Colon (tissue), 2 donors: ENCODE measurements at regions not wholly inside any gene's neighbourhood (a gene's known extent, or its start where the extent isn't known, plus 50 kb on each side); places are given as distances from the start of the nearest gene placed in this dataset.
"Not testable (repeated sequence)": the region's sequence is repeated elsewhere in the genome, so short reads cannot be mapped to it uniquely, and the experiment has no call there.

ENCODE experiments used
- FAIRE-seq: peaks from 2 replicates; lab custom pipeline; 2012; peaks lifted over from hg19 to GRCh38; lab: Jason Lieb, UNC
- donor health status: control.
- donor health status: control.

DNA sequence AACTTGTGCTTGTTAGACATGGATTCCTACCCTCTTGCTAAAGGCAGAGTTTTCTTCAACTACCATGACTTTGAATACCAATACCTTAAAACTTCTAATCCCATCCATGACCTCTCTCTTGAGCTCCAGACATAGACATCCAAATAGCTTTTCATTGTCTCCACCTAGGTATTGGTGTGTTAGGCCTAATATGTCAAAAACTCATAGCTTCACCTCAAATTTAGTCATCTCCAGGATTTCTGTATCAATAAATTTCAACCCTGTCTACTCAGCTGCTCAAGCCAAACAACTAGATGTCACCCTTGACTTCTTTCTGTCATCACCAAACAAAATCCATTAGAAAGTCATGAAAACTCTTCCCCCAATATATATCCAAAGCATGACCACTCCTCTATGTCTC, 617.7 kb upstream of the GRIA3 start:
- FAIRE-seq: no peak

DNA sequence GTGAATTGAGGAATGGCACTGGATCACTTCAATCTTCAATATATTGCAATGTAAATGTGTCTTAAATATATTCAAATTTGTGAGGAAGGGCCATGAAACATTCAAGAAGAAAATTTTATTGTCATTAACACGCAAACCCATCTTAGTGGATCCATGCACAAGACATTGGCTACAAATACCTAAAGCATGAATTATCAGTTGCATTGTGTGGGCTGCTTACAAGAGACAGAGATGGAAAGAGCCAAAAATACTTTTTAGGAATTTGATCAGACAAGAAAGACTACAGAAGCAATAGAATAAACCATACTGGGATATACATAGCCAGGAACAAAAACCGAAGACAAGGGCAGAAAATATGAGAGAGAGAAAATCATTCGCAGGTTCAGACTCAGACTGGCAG, 616.2 kb upstream of the GRIA3 start:
- no peak for FAIRE-seq

DNA sequence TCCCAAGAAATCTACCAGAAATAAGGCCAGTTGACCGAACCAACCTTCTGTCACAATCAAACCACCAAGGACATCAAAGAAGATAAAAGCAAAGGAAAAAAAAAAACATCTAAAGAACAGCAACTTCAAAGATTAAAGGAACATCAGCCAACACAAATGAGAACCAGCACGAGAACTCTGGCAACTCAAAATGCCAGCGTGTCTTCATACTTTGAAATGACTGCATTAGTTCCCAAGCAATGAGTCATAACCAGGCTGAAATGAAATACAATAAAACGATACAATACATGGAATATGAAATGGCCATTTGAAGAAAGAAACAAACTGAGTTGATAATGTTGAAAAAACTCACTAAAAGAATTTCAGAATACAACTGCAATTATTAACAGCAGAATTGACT, 611.6 kb upstream of the GRIA3 start:
- no peak for FAIRE-seq

DNA sequence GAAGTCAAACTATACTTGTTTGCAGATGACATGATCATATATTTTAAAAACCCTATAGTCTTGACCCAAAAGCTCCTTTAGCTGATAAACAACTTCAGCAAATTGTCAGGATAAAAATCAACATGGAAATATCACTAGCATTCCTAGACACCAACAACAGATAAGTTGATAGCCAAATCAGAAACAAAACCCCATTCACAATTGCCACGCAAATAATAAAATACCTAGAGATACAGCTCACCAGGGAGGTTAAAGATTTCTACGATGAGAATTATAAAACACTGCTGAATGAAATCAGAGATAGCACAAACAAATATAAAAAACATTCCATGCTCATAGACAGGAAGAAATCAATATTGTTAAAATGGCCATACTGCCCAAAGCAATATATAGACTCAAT, 605.0 kb upstream of the GRIA3 start:
- FAIRE-seq: peak; percentile 49

DNA sequence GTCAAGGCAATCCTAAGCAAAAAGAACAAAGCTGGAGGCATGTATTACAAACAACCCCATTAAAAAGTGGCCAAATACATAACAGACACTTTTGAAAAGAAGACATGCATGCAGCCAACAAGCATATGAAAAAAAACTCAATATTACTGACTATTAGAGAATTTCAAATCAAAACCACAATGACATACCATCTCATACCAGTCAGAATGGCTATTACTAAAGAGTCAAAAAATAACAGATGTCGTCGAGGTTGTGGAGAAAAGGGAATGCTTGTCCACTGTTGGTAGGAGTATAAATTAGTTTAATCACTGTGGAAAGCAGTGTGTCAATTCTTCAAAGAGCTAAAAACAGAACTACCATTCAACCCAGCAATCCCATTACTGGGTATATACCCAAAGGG, 604.6 kb upstream of the GRIA3 start:
- FAIRE-seq: peak; percentile 5

DNA sequence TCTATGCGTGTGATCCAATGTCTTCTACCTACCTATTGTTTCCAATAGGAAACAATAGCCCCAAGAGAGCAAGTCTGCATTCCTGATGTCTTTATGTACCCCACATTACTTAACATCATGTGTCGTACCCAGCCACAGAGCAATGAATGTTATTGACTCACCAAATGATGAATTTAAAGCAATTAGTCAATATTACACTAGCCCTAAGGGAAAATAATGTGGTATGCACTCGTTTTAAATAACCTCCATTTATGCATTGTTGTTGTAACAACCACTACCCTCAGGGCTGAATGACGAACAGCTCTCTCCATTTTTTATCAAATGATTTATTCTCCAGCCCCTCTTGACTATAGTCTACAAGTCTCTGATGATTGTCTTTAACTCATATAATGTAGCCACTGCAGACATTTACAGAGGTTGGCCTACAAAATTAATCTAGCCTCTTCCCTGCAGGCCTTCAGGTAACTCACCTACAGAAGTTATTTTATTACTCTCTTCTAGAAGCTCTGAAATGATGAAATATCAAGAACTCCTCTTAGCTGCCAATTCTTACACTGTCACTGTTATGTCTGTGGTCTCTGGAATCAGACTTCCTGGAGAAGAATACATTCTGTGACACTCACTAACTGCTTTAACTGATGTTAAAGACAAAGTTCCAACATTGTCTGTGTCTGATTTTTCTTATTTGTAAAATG, 601.7 kb upstream of the GRIA3 start:
- no peak for FAIRE-seq

DNA sequence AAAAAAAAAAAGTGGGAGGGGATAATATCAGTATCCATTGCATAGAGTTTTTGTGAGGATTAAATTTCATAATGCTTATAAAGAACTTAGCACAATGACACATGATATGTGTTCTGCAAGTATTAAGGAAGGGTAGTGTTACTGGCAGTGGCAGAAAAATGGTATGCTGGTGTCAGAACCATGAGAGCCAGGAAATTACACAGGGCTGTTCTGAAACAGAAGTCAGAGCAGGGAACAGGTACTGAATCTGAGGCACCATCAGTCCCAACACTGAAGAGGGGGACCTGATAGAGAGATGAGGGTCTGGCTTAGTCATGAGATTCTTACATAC, 601.1 kb upstream of the GRIA3 start:
- no peak for FAIRE-seq

DNA sequence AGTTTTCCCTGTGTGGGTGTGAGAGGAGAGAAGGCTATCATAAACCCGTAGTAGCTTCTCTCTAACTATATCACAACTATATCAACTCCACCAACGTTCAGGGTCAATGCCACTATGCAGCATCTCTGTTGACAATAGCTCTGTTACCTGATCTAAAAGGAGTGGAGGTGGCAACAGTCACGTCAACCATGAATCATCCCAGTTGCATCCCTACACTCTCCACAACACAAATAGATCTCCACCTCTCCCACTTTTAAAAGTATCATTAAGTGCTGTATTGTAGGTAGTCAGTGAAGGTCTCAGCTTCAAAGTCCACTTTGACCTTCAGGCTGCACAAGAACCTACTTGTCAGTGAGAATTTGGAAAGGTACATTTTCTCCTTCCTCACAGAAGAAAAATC, 600.5 kb upstream of the GRIA3 start:
- no peak for FAIRE-seq

DNA sequence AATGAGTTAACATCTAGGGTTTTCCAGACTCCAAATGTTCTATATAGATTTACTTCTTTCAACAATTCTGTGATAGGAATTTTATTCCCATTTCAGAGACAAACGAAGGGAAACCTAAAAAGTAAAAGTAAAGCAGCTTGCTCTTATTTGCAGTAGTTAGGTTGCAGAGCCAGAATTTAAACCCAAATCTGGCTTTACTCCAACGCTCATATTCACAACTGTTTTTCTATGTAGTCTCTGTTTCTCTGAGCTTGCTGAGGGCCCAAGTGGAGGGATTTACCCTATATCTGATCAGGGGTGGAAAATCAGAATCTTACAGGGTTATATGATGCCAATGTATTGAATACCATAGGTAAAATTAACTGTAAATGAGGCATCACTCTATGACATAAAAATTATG, 599.1 kb upstream of the GRIA3 start:
- FAIRE-seq: no peak

DNA sequence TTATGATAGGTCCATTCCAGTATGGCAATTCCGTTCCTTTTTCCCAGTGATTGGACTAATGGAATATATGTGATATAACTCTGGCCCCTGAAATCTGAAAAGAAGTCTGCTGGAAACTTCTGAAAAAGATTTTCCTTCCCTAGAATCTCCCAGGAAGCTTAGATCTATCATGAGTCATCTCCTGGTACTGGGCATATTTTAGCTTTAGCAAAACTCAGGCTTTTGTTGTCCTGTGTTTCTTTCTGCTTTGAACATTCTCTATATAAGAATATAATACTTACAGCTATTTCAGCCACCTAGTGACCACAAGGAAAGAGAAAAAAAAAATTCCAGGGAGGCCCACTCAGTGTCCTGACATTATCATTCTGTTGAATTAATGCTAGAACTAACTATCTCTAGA, 597.2 kb upstream of the GRIA3 start:
- FAIRE-seq: no peak

DNA sequence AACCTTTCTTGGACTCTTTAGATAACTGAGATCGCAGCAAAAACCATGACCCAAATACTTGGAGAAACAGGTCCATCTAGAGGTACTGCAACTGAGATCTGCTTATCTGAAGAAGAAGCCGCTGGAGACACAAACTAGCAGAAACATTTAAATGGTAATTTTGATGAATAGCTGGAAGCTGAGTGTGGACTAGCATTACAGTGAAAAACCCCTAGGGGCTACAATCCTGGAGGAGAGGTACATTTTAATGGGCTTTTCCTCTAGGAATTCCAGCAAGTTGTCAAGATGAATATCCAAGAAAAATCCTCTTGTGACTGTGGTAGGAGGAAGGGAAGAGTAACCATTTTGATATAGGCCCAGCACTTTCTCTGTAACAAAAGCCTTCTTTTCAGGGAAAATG, 592.5 kb upstream of the GRIA3 start:
- no peak for FAIRE-seq

DNA sequence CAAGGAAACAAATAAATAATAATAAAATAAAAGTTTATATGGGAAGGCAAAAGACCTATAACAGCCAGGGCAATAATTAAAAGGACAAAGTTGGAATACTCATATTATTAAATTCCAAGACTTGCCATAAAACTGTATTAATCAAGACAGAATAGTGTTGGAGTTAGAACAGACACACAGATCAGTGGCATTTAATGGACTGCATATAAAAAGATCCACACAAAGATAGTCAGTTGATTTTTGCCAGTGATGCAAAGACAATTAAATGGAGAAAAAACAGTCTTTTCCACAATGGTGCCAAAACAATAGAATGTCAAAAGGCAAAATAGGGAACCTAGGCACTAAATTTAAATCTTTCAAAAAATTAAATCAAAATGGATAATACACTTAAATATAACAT, 587.1 kb upstream of the GRIA3 start:
- FAIRE-seq: peak; percentile 97

DNA sequence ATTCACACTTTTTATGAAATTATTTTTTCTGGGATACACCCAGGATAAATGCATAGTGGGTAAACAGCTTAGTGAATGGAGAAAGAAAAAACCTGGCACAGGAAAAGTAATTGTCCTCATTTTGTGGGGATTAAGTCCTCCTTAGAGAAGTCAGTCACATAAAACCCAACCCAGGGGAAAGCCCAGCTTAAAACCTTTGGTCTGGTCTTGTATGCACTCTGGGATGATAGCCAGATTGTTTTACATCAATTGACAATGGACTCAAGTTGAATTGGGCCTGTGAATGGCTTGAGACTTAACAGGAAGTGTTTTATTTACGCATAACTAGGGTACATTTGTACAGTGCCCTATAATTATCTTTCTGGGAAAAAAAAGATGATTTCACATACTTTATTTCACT, 561.3 kb upstream of the GRIA3 start:
- FAIRE-seq: peak; percentile 28

DNA sequence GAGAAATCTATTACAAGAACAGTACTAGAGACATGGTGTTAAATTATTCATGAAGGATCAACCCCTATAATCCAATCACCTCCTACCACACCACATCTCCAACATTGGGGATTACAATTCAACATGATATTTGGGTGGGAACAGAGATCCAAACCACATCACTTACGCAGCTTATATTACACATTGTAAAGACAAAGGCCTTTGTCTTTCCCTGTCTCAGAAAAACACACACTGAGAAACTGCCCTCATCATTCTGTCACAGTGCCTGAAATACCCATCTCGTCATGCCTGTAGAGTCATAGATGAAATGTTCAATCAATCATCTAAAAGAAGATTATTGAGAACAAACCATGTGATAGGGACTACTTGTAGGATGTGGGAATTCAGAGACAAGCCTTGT, 558.8 kb upstream of the GRIA3 start:
- FAIRE-seq: peak; percentile 47

DNA sequence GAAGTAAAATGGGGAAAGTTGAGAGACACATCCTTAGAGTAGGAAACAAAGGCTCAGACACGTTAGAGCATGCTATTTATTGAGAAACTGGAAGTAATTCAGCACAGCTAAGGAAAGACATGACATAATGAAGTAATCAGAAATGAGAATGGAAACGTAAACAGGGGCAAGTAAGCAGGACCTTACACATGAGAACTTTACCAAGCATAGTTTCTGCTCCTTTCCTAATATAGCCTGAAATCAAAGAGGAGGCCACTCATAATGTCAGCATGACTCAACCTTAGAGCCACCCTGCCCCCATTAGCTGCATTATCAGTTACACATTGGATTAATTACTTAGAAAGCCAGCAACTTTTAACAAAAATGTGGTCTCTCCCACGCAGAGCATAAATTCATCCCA, 558.3 kb upstream of the GRIA3 start:
- FAIRE-seq: no peak

DNA sequence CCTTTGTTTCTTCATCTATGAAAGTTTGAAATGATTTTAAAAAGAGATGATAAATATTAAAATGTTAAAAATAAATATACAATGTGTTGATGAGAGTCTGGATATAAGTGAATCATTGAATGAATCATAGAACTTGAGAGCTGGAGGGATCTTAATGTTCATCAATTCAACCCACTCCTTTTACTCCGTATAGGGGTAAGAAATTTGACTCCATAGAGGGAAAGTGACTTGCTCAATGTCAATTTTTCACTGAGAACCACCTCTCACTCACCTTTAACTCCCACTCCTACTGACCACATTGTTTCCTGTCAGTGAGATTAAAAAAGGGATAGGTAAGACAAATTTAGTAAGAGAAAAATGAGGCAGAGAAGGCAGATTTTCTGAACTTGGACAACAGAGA, 557.2 kb upstream of the GRIA3 start:
- FAIRE-seq: peak; percentile 51

DNA sequence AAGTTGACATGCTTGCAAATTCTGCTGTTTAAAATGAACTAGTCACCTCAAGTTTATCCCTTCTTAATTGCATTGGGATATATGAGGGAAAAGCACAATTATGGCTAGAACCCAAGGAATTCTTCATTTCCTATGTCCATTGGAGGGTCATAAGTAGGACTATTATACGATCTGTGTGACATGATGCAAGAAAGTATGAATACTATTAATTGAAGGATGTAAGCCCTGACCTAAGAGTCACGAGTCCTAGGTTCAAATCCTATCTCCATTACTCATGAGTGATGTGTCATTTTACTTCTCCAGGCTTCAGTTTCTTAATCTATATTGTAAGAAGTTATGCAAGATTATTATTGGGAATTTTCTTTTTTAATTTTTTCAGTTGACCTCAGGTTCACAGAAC, 542.9 kb upstream of the GRIA3 start:
- peak; percentile 57 for FAIRE-seq

DNA sequence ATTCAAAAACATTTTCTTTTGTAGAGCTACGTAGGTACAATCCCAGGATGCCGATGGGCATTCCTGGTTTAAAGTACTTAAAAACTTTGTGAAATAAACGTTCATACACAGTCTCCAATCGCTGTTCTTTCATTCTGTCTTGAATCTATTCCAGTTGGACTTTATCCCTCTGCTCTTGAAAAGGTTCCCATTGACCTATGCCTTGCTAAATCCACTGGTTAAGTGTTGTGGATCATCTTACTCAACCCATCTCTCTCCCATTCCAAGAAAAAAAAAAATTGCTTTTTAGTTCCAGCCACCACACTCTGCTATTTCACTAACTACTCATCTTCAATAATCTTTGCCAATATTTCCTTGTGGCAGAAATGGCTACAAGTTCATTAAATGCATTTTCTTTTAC, 542.3 kb upstream of the GRIA3 start:
- no peak for FAIRE-seq

DNA sequence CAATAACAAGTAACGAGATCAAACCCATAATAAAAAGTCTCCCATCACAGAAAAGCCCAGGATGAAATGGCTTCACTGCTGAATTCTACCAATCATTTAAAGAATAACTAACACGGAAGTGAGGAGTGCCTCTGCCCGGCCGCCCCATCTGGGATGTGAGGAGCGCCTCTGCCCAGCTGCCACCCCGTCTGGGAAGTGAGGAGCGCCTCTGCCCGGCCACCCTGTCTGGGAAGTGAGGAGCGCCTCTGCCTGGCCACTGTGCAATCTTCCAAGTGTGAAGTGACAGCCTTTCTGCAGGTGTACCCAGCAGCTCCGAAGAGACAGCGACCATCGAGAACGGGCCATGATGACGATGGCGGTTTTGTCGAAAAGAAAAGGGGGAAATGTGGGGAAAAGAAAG, 528.8 kb upstream of the GRIA3 start:
- not testable (repeated sequence) for FAIRE-seq

DNA sequence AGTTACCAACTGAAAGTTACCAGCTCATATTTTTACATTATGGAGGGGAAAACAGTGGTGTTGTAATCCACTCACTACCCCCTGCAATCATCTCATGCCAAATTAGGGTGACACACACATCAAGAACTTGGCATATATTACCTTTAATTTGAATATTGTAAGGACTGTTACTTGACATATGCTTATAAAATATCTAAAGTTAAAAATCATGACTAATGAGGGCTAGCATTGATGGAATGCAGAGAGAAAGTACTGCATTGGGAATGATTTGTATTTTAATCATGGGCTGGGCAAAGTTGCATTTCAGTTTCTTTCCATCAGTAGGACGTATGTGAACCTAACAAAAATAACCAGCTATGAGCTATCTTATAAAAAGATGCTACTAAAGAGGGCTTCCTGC, 517.5 kb upstream of the GRIA3 start:
- no peak for FAIRE-seq

DNA sequence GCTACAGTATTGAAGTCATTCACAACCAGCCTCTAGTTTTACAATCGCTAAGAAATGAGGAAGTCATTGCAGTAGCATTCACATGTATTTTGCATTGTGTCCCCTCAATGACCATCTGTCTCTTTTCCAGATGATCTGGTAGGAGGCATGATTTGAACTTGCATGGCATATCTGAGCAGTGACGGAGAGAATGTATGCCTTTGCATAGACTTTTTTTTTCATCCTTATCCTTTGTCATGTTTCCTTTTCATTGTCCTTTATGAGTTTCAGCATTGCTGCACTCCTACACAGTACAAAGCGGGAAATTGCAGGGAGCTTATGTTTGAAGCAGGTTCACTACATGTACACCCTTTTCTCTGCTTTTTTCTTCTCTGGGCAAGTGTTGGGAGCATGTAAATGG, 516.4 kb upstream of the GRIA3 start:
- FAIRE-seq: no peak

DNA sequence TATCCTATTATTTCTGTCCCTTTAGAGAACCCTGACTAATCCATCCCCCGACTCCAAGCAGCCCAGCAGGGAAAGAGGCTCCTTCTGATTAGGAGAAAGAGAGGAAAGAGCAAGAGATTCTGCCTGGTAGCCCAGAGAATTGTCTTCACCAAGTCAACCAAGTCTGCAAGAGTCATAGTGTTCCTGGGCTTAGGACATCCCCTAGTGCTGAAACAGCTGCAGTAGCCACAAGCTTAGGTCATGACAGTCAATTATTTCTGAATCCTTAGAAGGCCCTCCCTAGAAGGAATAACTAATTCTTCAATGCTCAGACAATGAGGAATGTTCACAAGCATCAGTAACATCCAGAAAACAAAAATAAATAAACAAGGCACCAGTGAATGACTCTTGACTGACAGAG, 480.3 kb upstream of the GRIA3 start:
- no peak for FAIRE-seq

DNA sequence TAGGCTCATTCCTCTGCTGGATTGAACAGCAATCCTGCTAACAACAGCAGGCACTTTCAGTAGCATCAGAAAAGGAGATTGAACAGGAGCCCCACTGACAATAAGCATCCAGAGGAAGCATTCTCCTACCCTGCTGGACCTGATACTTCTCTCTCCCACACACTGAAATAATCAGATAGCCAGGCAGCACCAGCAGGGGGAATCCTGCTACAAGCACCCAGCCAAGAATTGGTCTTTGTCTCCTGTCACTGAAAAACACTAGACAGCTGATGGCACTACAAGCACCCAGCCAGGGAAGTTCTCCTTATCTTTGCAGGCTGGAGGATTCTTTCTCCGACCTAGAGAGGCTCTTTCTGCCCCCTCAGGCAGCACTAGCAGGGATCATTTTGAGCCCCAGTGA, 444.3 kb upstream of the GRIA3 start:
- FAIRE-seq: no peak

DNA sequence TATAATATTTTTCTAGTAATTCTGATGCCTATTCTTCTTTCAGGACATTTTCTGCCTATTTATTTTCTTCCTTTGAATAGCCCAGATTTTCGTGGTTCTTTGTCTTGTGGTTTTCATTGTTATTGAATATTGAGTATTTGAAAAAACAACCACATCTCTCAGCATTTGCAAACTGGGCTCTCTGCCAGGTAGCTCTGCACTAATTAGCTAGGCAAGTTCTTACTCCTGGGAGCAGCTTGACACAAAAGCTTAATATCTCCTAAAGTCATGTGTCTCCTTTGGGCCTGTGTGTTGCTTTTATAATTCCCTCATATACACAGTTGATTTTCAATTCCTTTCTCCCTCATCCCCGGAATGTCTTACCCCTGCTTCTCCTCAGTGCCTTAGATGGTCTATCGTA, 413.5 kb upstream of the GRIA3 start:
- no peak for FAIRE-seq

DNA sequence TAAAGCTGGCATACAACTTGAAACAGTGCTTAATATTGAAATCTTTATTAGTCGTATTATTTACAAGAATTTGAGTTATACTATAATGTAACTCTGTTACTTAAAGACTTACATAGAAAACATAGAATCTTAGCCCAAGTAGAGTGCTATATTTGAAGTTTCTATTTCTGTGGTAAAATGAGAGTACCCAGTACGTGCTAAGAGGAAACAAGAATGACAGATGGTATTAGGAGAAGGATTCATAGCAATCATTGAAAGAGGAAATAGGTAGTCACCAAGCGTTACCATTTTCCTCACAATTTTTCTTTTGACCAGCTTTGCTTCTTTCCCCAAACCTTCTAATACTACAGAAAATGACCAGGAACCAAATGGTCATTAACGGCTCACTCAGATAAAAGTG, 412.1 kb upstream of the GRIA3 start:
- peak; percentile 72 for FAIRE-seq
